ENCODE measurements at regions not wholly inside any gene's neighbourhood (a gene's known extent, or its start where the extent isn't known, plus 50 kb on each side); places are given as distances from the start of the nearest gene placed in this dataset.

DNA sequence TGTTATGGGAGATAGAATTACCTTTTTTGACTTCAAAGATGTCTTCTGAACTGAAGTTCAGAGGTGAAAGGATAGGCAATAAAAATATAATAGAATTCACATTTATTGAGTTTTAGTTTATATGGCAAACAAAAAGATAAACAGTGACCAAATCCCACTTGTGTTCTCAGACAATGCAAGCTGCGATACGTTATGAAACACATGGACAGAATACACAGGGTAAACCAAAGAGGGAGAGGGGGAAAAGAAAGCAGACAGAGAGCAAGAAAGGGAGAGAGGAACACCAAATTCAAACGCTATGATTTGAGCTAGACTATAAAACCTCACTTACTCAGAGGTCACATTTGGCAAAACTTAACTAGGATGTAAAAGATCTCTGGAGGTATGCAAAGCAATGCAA lies 238.2 kb upstream of the FLRT2 start (continued):
- TF ChIP-seq, protein P1, sequence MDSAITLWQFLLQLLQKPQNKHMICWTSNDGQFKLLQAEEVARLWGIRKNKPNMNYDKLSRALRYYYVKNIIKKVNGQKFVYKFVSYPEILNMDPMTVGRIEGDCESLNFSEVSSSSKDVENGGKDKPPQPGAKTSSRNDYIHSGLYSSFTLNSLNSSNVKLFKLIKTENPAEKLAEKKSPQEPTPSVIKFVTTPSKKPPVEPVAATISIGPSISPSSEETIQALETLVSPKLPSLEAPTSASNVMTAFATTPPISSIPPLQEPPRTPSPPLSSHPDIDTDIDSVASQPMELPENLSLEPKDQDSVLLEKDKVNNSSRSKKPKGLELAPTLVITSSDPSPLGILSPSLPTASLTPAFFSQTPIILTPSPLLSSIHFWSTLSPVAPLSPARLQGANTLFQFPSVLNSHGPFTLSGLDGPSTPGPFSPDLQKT (IDR thresholded peaks at IDR 0.05; ENCODE audit: borderline replicate concordance, low read depth, low read length), result no peak
- TF ChIP-seq HOXD13 (CRISPR knock-in tag; IDR thresholded peaks at IDR 0.05; ENCODE audit: borderline replicate concordance) (no peak), ZNF292 (tag by site-specific recombination; IDR thresholded peaks at IDR 0.05; ENCODE audit: borderline replicate concordance, low read depth) (no peak), ZXDB (tag by site-specific recombination; IDR thresholded peaks at IDR 0.05) (no peak)

DNA sequence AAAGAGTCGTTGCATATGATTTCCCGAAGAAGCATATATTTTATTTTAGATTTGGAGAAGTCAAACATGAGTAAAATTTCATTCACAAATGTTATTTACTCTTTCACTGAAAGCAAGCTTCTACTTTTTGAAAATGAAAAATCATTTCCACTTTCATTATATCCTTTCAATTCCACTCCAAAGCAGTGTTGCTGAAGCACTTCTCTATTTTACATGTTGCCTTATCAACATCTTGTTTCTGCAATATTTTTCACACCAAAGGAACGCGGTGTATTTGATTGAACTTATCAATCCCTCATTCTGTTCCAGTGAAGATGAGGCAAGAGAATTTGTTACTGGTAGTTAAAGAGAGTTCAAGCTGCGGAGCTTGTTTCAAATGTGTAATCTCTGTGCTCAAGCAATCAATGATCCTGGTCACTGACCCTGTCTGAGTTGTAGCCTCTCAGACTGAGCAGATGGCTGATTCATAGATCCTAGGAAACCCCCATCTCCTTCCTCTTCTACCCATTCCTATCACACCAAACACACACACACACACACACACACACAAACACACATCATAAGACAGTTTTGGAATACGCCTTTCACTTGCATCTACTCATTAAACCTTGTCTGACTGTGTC lies 236.2 kb upstream of the FLRT2 start:
- no peak for TF ChIP-seq SCRT2 (tag by site-specific recombination; IDR thresholded peaks at IDR 0.05)
- no peak for TF ChIP-seq ZNF248 (tag by site-specific recombination; IDR thresholded peaks at IDR 0.05)
- no peak for TF ChIP-seq ZNF555 (tag by site-specific recombination; conservative IDR thresholded peaks at IDR 0.05)
- no peak for TF ChIP-seq ZNF501 (tag by site-specific recombination; IDR thresholded peaks at IDR 0.05)
- TF ChIP-seq ZFP3 (tag by site-specific recombination; IDR thresholded peaks at IDR 0.05; ENCODE audit: low read depth), result no peak
- TF ChIP-seq, protein P2, sequence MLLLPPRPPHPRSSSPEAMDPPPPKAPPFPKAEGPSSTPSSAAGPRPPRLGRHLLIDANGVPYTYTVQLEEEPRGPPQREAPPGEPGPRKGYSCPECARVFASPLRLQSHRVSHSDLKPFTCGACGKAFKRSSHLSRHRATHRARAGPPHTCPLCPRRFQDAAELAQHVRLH (tag by site-specific recombination; IDR thresholded peaks at IDR 0.05), result no peak
- no peak for TF ChIP-seq ZNF548 (tag by site-specific recombination; IDR thresholded peaks at IDR 0.05)
- no peak for TF ChIP-seq ZNF626 (tag by site-specific recombination; IDR thresholded peaks at IDR 0.05)
- TF ChIP-seq ZNF544 (tag by site-specific recombination; IDR thresholded peaks at IDR 0.05), result no peak
- TF ChIP-seq, protein P3, sequence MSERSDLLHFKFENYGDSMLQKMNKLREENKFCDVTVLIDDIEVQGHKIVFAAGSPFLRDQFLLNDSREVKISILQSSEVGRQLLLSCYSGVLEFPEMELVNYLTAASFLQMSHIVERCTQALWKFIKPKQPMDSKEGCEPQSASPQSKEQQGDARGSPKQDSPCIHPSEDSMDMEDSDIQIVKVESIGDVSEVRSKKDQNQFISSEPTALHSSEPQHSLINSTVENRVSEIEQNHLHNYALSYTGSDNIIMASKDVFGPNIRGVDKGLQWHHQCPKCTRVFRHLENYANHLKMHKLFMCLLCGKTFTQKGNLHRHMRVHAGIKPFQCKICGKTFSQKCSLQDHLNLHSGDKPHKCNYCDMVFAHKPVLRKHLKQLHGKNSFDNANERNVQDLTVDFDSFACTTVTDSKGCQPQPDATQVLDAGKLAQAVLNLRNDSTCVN (tag by site-specific recombination; optimal IDR thresholded peaks at IDR 0.05), result no peak
- no peak for TF ChIP-seq ZBTB8A (tag by site-specific recombination; IDR thresholded peaks at IDR 0.05)
- H3K36me3 ChIP-seq (ENCODE audit: control insufficient read depth in 2 of 2, insufficient read depth in 1 of 2, low read length in 2 of 2), result no peaks in the 10 kb centered on the region
- H3K4me3 ChIP-seq (ENCODE audit: low read depth, low read length), result no peak overlapping the region
- no peaks in the 10 kb centered on the region for H3K9me3 ChIP-seq (ENCODE audit: control insufficient read depth, insufficient read depth, low read depth, low read length)
- no peaks in the 10 kb centered on the region for H3K4me1 ChIP-seq (ENCODE audit: control insufficient read depth, insufficient read depth, low read length)
- ChIA-PET CTCF (interaction anchor here (1.0 kb wide), 1 partner anchor 9 kb away, joined by 3 read pairs; no protein-coding TSS in a partner anchor), POLR2A (no interaction called here)
- no peak overlapping the region for H3K27ac ChIP-seq (ENCODE audit: extremely low read depth, low read depth, low read length)

DNA sequence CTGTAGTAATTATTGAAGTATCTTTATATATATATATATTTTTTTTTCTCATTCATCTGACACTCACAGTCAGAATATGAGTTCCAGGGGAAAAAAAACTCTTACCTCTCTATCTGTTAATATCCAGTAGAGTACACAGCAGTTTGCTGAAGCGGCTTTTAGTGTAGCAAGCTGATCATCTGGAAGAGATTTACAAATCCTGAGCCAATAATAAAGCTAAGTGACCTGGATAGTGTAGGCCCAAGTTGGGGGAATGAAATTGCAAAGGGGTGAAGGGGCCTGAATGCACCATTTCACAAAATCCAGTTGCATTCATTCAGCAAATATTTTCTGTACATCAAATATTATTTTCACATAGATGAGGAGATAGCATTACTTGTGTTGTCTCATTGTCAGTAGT lies 234.6 kb upstream of the FLRT2 start:
- Histone ChIP-seq H3K9me3 (ENCODE audit: control insufficient read depth, insufficient read depth, low read depth, low read length) (no peaks in the 10 kb centered on the region), H3K27ac (ENCODE audit: extremely low read depth, low read depth, low read length) (no peak overlapping the region), H3K4me1 (ENCODE audit: control insufficient read depth, insufficient read depth, low read length) (no peaks in the 10 kb centered on the region), H3K36me3 (ENCODE audit: control insufficient read depth in 2 of 2, insufficient read depth in 1 of 2, low read length in 2 of 2) (no peaks in the 10 kb centered on the region), H3K4me3 (ENCODE audit: low read depth, low read length) (no peak overlapping the region)
- POLR2A ChIA-PET, result no interaction called here
- TF ChIP-seq ZNF610 (tag by site-specific recombination; IDR thresholded peaks at IDR 0.05; ENCODE audit: borderline replicate concordance) (no peak), MZF1 (tag by site-specific recombination; IDR thresholded peaks at IDR 0.05; ENCODE audit: borderline replicate concordance) (no peak), ZNF776 (tag by site-specific recombination; IDR thresholded peaks at IDR 0.05; ENCODE audit: borderline replicate concordance) (no peak), ZNF585B (tag by site-specific recombination; IDR thresholded peaks at IDR 0.05) (no peak), GLI4 (tag by site-specific recombination; IDR thresholded peaks at IDR 0.05) (no peak), ZNF169 (tag by site-specific recombination; IDR thresholded peaks at IDR 0.05) (no peak), KLF8 (tag by site-specific recombination; IDR thresholded peaks at IDR 0.05) (no peak), ZNF112 (tag by site-specific recombination; IDR thresholded peaks at IDR 0.05) (no peak), ZFP37 (tag by site-specific recombination; IDR thresholded peaks at IDR 0.05) (no peak)
- CTCF ChIA-PET, result no interaction called here
